ENCODE measurements at regions not wholly inside any gene's neighbourhood (a gene's known extent, or its start where the extent isn't known, plus 50 kb on each side); places are given as distances from the start of the nearest gene placed in this dataset.

DNA sequence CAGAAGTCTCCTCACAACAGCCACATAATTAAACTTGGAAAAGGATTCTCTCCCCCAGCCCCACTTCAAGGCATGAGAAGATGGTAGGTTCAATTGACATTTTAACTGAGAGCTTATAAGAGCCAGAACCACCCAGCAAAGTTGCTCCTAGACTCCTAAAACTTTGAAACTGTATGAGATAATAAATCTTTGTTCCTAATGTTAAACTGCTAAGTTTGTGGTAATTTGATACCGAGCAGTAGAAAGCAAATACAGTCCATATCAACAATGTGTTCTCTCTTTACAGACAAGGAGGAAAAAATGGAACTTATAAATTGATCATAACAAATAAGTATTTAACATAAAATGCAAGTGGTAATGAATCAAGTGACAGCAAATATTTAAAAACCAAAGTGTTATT is 831.8 kb downstream of the MAFB start:
- TF ChIP-seq, protein P1, sequence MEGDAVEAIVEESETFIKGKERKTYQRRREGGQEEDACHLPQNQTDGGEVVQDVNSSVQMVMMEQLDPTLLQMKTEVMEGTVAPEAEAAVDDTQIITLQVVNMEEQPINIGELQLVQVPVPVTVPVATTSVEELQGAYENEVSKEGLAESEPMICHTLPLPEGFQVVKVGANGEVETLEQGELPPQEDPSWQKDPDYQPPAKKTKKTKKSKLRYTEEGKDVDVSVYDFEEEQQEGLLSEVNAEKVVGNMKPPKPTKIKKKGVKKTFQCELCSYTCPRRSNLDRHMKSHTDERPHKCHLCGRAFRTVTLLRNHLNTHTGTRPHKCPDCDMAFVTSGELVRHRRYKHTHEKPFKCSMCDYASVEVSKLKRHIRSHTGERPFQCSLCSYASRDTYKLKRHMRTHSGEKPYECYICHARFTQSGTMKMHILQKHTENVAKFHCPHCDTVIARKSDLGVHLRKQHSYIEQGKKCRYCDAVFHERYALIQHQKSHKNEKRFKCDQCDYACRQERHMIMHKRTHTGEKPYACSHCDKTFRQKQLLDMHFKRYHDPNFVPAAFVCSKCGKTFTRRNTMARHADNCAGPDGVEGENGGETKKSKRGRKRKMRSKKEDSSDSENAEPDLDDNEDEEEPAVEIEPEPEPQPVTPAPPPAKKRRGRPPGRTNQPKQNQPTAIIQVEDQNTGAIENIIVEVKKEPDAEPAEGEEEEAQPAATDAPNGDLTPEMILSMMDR (IDR thresholded peaks at IDR 0.05) = no peak
- TF ChIP-seq POLR2AphosphoS5 (IDR thresholded peaks at IDR 0.05; ENCODE audit: insufficient read depth in 1 of 2, low read depth in 1 of 2) (no peak), POLR2A (IDR thresholded peaks at IDR 0.05) (no peak)
